Osteocyte (in vitro differentiated cells): ENCODE measurements at regions not wholly inside any gene's neighbourhood (a gene's known extent, or its start where the extent isn't known, plus 50 kb on each side); places are given as distances from the start of the nearest gene placed in this dataset.

Experiments
- DNase-seq: peaks from one replicate; pipeline ENCODE4 v3.0.0; 2021; ENCODE audit warnings: mixed read lengths; ENCODE audit not compliant: unreplicated experiment; ENCODE audit errors: extremely low spot score
- H3K27ac Mint-ChIP-seq: one replicate; pipeline ENCODE4 v1.8.0; 2021; ENCODE audit warnings: mild to moderate bottlenecking, mixed read lengths; ENCODE audit not compliant: unreplicated experiment
- H3K27me3 Mint-ChIP-seq: one replicate; pipeline ENCODE4 v1.8.0; 2021; ENCODE audit warnings: mixed read lengths; ENCODE audit not compliant: unreplicated experiment
- H3K36me3 Mint-ChIP-seq: one replicate; pipeline ENCODE4 v1.8.0; 2021; ENCODE audit warnings: mixed read lengths; ENCODE audit not compliant: unreplicated experiment
- H3K4me1 Mint-ChIP-seq: one replicate; pipeline ENCODE4 v1.8.0; 2021; ENCODE audit warnings: mixed read lengths; ENCODE audit not compliant: unreplicated experiment
- H3K4me3 Mint-ChIP-seq: one replicate; pipeline ENCODE4 v1.8.0; 2021; ENCODE audit warnings: mild to moderate bottlenecking, moderate library complexity, mixed read lengths; ENCODE audit not compliant: unreplicated experiment
- H3K9me3 Mint-ChIP-seq: one replicate; pipeline ENCODE4 v1.8.0; 2021; ENCODE audit warnings: mixed read lengths; ENCODE audit not compliant: unreplicated experiment
- CTCF ChIP-seq: fragments of 200-600 bp; sonication (generic); IDR thresholded peaks from 2 replicates; pipeline ENCODE4 v1.5.0; 2021; ENCODE audit warnings: antibody characterized with exemption, mild to moderate bottlenecking, moderate library complexity

GRCh38 chr6:115356371-115356770 is 704.3 kb downstream of the FRK start:
- Mint-ChIP-seq H3K4me3 (no peak overlapping the region), H3K36me3 (no peaks in the 10 kb centered on the region), H3K9me3 (no peaks in the 10 kb centered on the region), H3K4me1 (no peaks in the 10 kb centered on the region), H3K27me3 (peaks cover 2% of the 10 kb centered on the region), H3K27ac (no peak overlapping the region)
- TF ChIP-seq CTCF, result no peak
- no peak for DNase-seq

GRCh38 chr6:115323001-115323400 is 737.7 kb downstream of the FRK start:
- H3K27me3 Mint-ChIP-seq, result no peaks in the 10 kb centered on the region
- no peak overlapping the region for H3K4me3 Mint-ChIP-seq
- H3K4me1 Mint-ChIP-seq, result peaks cover 8% of the 10 kb centered on the region
- H3K36me3 Mint-ChIP-seq, result no peaks in the 10 kb centered on the region
- H3K9me3 Mint-ChIP-seq, result no peaks in the 10 kb centered on the region
- TF ChIP-seq CTCF, result no peak
- H3K27ac Mint-ChIP-seq, result no peak overlapping the region
- no peak for DNase-seq

- Mint-ChIP-seq H3K4me1 (peaks cover 8% of the 10 kb centered on the region), H3K9me3 (no peaks in the 10 kb centered on the region), H3K27me3 (no peaks in the 10 kb centered on the region), H3K4me3 (no peak overlapping the region), H3K27ac (no peak overlapping the region), H3K36me3 (no peaks in the 10 kb centered on the region)
- no peak for DNase-seq
- no peak for TF ChIP-seq CTCF
These were observed 740.9 kb downstream of the FRK start for GRCh38 chr6:115319823-115320222.

GRCh38 chr6:115310156-115310555 is 750.5 kb downstream of the FRK start:
- Mint-ChIP-seq H3K27me3 (no peaks in the 10 kb centered on the region), H3K9me3 (peaks cover 31% of the 10 kb centered on the region)
- no peak for DNase-seq

GRCh38 chr6:115302731-115303130 is 758.0 kb downstream of the FRK start:
- no peak for DNase-seq
- Mint-ChIP-seq H3K9me3 (peaks cover 7% of the 10 kb centered on the region), H3K27me3 (no peaks in the 10 kb centered on the region), H3K4me1 (no peaks in the 10 kb centered on the region), H3K4me3 (no peak overlapping the region), H3K27ac (no peak overlapping the region), H3K36me3 (no peaks in the 10 kb centered on the region)
- no peak for TF ChIP-seq CTCF

More at GRCh38 chr6:115310156-115310555, 750.5 kb downstream of the FRK start:
- no peaks in the 10 kb centered on the region for H3K4me1 Mint-ChIP-seq
- H3K36me3 Mint-ChIP-seq, result no peaks in the 10 kb centered on the region
- no peak overlapping the region for H3K27ac Mint-ChIP-seq
- no peak overlapping the region for H3K4me3 Mint-ChIP-seq
- TF ChIP-seq CTCF, result no peak
